C4-2B (cell line): ENCODE measurements at regions not wholly inside any gene's neighbourhood (a gene's known extent, or its start where the extent isn't known, plus 50 kb on each side); places are given as distances from the start of the nearest gene placed in this dataset.

Experiments used
- ZFX ChIP-seq: fragments of 450-650 bp; IDR thresholded peaks from 2 replicates; pipeline ENCODE4 v1.6.1; 2017
- TF ChIP-seq, protein P1 (sequence below): fragments of 450-650 bp; conservative IDR thresholded peaks from 2 replicates; pipeline ENCODE4 v1.5.1; 2017; ENCODE audit warnings: mild to moderate bottlenecking

DNA sequence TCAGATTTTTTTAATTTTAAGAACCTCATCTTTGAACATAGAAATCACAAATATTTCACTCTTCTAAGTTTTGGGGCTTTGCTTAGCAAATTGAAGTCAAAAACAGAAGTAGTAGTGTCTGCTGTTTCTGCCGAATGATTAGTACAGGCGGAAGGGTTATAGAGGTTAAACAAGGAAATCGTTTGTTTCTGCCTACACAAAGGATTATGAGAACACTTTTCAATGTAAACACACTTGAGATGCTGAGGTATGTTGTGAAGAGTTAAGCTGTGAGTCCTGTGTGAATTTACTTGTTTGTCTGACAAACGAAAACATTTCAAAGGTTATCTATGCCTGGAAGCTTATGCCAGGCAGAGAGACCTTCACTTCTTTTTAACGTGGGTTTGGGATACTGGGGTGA is 224.8 kb downstream of the CETN3 start:
- TF ChIP-seq, protein P1, sequence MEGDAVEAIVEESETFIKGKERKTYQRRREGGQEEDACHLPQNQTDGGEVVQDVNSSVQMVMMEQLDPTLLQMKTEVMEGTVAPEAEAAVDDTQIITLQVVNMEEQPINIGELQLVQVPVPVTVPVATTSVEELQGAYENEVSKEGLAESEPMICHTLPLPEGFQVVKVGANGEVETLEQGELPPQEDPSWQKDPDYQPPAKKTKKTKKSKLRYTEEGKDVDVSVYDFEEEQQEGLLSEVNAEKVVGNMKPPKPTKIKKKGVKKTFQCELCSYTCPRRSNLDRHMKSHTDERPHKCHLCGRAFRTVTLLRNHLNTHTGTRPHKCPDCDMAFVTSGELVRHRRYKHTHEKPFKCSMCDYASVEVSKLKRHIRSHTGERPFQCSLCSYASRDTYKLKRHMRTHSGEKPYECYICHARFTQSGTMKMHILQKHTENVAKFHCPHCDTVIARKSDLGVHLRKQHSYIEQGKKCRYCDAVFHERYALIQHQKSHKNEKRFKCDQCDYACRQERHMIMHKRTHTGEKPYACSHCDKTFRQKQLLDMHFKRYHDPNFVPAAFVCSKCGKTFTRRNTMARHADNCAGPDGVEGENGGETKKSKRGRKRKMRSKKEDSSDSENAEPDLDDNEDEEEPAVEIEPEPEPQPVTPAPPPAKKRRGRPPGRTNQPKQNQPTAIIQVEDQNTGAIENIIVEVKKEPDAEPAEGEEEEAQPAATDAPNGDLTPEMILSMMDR = no peak
- no peak for TF ChIP-seq ZFX
